Right ventricle myocardium inferior (tissue), 1 donor: ENCODE measurements at regions not wholly inside any gene's neighbourhood (a gene's known extent, or its start where the extent isn't known, plus 50 kb on each side); places are given as distances from the start of the nearest gene placed in this dataset.

Experiments
- ATAC-seq: fragments of 200-7000 bp; cut with Tn5 transposase; one replicate; pipeline ENCODE4 v1.9.1; 2020; ENCODE audit warnings: mild to moderate bottlenecking, moderate library complexity
- DNase-seq: peaks from one replicate; pipeline ENCODE4 v3.0.0; 2021; ENCODE audit errors: missing footprints
- intact Hi-C: fragments of 100-400 bp; cut with DNase I; formaldehyde crosslinking; loops from one replicate; pipeline ENCODE4 v1.11.0; 2022
- donor health status: DM: no; HTN: yes; CAD: no; lungs with severe emphysema.

- intact Hi-C loops: loop anchor here (1.0 to 2.0 kb wide), 2 partner anchors 180 to 261 kb away; no protein-coding TSS in a partner anchor
- peak; percentile 80 for ATAC-seq
- no peak for DNase-seq
Measured at GRCh38 chr4:157992038-157992705, 180.7 kb downstream of the GASK1B start.

GRCh38 chr4:157988641-157989040, 184.2 kb downstream of the GASK1B start:
- no peak for ATAC-seq

GRCh38 chr4:157984285-157984911, 188.4 kb downstream of the GASK1B start:
- intact Hi-C loops: no loop called here
- ATAC-seq (no peak), DNase-seq (no peak)

More at GRCh38 chr4:157988641-157989040, 184.2 kb downstream of the GASK1B start:
- no peak for DNase-seq
- intact Hi-C loops: no loop called here

- no peak for ATAC-seq
- DNase-seq: no peak
- intact Hi-C loops: no loop called here
Measured at GRCh38 chr4:157983300-157983699, 189.5 kb downstream of the GASK1B start.

GRCh38 chr4:157980158-157980557, 192.7 kb downstream of the GASK1B start:
- DNase-seq (no peak), ATAC-seq (no peak)
- intact Hi-C loops: no loop called here

GRCh38 chr4:157978680-157979361, 194.0 kb downstream of the GASK1B start:
- peak; percentile 69 for DNase-seq
- ATAC-seq: peak; percentile 64
- intact Hi-C loops: loop anchor here (10.0 kb wide), 2 partner anchors 764 to 1004 kb away; partner anchors contain the start of gene PDGFC

GRCh38 chr4:157977086-157977485, 195.7 kb downstream of the GASK1B start:
- no peak for ATAC-seq
- intact Hi-C loops: loop anchor here (10.0 kb wide), 2 partner anchors 762 to 1002 kb away; partner anchors contain the start of gene PDGFC
- no peak for DNase-seq

GRCh38 chr4:157973297-157973696, 199.5 kb downstream of the GASK1B start:
- no peak for ATAC-seq
- intact Hi-C loops: loop anchor here (10.0 kb wide), 2 partner anchors 758 to 998 kb away; partner anchors contain the start of gene PDGFC
- DNase-seq: no peak

- no peak for ATAC-seq
- intact Hi-C loops: no loop called here
- DNase-seq: no peak
Measured at GRCh38 chr4:157964463-157964862, 208.4 kb downstream of the GASK1B start.

- no peak for DNase-seq
- no peak for ATAC-seq
- intact Hi-C loops: no loop called here
Measured at GRCh38 chr4:157961229-157961990, 211.4 kb downstream of the GASK1B start.

GRCh38 chr4:157957905-157958304, 214.9 kb downstream of the GASK1B start:
- no peak for ATAC-seq
- no peak for DNase-seq
- intact Hi-C loops: no loop called here

- no peak for DNase-seq
- intact Hi-C loops: no loop called here
- ATAC-seq: no peak
Measured at GRCh38 chr4:157942017-157942416, 230.8 kb downstream of the GASK1B start.

- ATAC-seq (no peak), DNase-seq (no peak)
- intact Hi-C loops: no loop called here
Measured at GRCh38 chr4:157934151-157934550, 238.7 kb downstream of the GASK1B start.

GRCh38 chr4:157932936-157933335, 239.9 kb downstream of the GASK1B start:
- intact Hi-C loops: no loop called here
- DNase-seq: no peak
- no peak for ATAC-seq

GRCh38 chr4:157929486-157929885, 243.3 kb downstream of the GASK1B start:
- ATAC-seq (no peak), DNase-seq (no peak)
- intact Hi-C loops: no loop called here

GRCh38 chr4:157918036-157918832, 254.6 kb downstream of the GASK1B start:
- intact Hi-C loops: no loop called here
- DNase-seq: no peak
- no peak for ATAC-seq

GRCh38 chr4:157912212-157912611, 260.6 kb downstream of the GASK1B start:
- intact Hi-C loops: no loop called here
- ATAC-seq: no peak
- DNase-seq: no peak

- intact Hi-C loops: no loop called here
- DNase-seq (no peak), ATAC-seq (no peak)
Measured at GRCh38 chr4:157911662-157912061, 261.2 kb downstream of the GASK1B start.
